Pancreas (tissue), 10 donors: ENCODE measurements at regions not wholly inside any gene's neighbourhood (a gene's known extent, or its start where the extent isn't known, plus 50 kb on each side); places are given as distances from the start of the nearest gene placed in this dataset.

Source experiments
- ATAC-seq, 4 donors: fragments of 200-7000 bp; cut with Tn5 transposase; one replicate each; pipeline versions ENCODE4 v1.8.0 to v1.9.1; 2020; ENCODE audit warnings: mild to moderate bottlenecking in 4 of 4, moderate library complexity in 4 of 4
- DNase-seq, 6 donors: peaks; one replicate each; pipeline ENCODE4 v3.0.0-alpha.2; 2020
- FAIRE-seq: peaks from 2 replicates; lab custom pipeline; 2012; peaks lifted over from hg19 to GRCh38; lab: Jason Lieb, UNC
- H3K27ac ChIP-seq, 4 donors: fragments of 200-600 bp; sonication (generic); 1 replicate in 3 of 4; 2 replicates in 1 of 4; pipeline versions ENCODE4 v1.5.0 to v1.8.0; 2020
- H3K27me3 ChIP-seq, 4 donors: fragments of 200-600 bp; one replicate each; pipeline ENCODE4 v1.8.0; 2021
- H3K36me3 ChIP-seq, 3 donors: fragments of 200-600 bp; sonication (generic) in 1 of 3; one replicate each; pipeline versions ENCODE4 v1.5.0 to v1.8.0; 2020 to 2021
- H3K4me1 ChIP-seq, 3 donors: fragments of 200-600 bp; one replicate each; pipeline ENCODE4 v1.8.0; 2021
- H3K4me3 ChIP-seq, 4 donors: fragments of 200-600 bp; sonication (generic) in 2 of 4; one replicate each; pipeline versions ENCODE4 v1.5.0 to v1.8.0; 2020 to 2021
- H3K9me3 ChIP-seq, 4 donors: fragments of 200-600 bp; one replicate each; pipeline ENCODE4 v1.8.0; 2021
- CTCF ChIP-seq, 4 donors: fragments of 200-600 bp; sonication (generic) in 3 of 4; IDR thresholded peaks; one replicate each; pipeline versions ENCODE4 v1.5.0 to v1.8.0; 2021; ENCODE audit warnings: antibody characterized with exemption in 4 of 4
- WGBS, 2 donors: extraction: QIAGEN DNeasy Blood & Tissue Kit; methylation state at CpG; one replicate each; pipeline ENCODE4 v1.1.7; 2013; 5-methylcytosine and 5-hydroxymethylcytosine counted together
- intact Hi-C, 3 donors: fragments of 100-400 bp; cut with DNase I; formaldehyde crosslinking; loops; one replicate each; pipeline versions ENCODE4 v1.11.1 to v1.14.2; 2022
- donor health status: healthy with polysubstance abuse.
- donor health status: DM: no; HTN: no; CAD: no; lungs with moderate emphysema.
- donor health status: DM: no; HTN: no; CAD: no.
- donor health status: control.
- donor health status: control.
- donor health status: Bipolar disorder and iron deficiency.
- donor health status: DM: yes; HTN: yes; CAD: no.
- donor health status: DM: no; HTN: no; CAD: no.
- donor health status: DM: no; HTN: no; CAD: no.
- donor health status: DM: yes; HTN: yes; CAD: no.

GRCh38 chr3:34015204-34016142, 217.0 kb downstream of the PDCD6IP start:
- no peaks in the 10 kb centered on the region for H3K4me1 ChIP-seq
- no peaks in the 10 kb centered on the region for H3K9me3 ChIP-seq
- H3K27me3 ChIP-seq: no peaks in the 10 kb centered on the region
- DNase-seq (no peak), ATAC-seq (no peak), FAIRE-seq (no peak)
- no peak overlapping the region for H3K27ac ChIP-seq
- TF ChIP-seq CTCF (IDR thresholded peaks at IDR 0.05): no peak
- no peaks in the 10 kb centered on the region for H3K36me3 ChIP-seq
- WGBS, 2 donors: 61 to 72% methylated on average over 9 of the region's 9 CpGs
- H3K4me3 ChIP-seq: no peak overlapping the region
- intact Hi-C loops: no loop called here

- ATAC-seq (no peak), FAIRE-seq (no peak), DNase-seq (no peak)
- TF ChIP-seq CTCF (IDR thresholded peaks at IDR 0.05): no peak
- H3K4me1 ChIP-seq: no peaks in the 10 kb centered on the region
- H3K27me3 ChIP-seq: no peaks in the 10 kb centered on the region
- no peaks in the 10 kb centered on the region for H3K9me3 ChIP-seq
- H3K36me3 ChIP-seq: no peaks in the 10 kb centered on the region
- H3K27ac ChIP-seq: no peak overlapping the region
- no peak overlapping the region for H3K4me3 ChIP-seq
- 53 to 55% methylated on average over 6 of the region's 6 CpGs for WGBS, 2 donors
- intact Hi-C loops: no loop called here
Observed at GRCh38 chr3:34016925-34017587, 218.6 kb downstream of the PDCD6IP start.

- Histone ChIP-seq H3K4me3 (no peak overlapping the region), H3K27ac (no peak overlapping the region), H3K27me3 (no peaks in the 10 kb centered on the region), H3K4me1 (no peaks in the 10 kb centered on the region), H3K36me3 (no peaks in the 10 kb centered on the region), H3K9me3 (no peaks in the 10 kb centered on the region)
- no peak for TF ChIP-seq CTCF (IDR thresholded peaks at IDR 0.05)
- DNase-seq (no peak), ATAC-seq (no peak), FAIRE-seq (no peak)
- intact Hi-C loops: no loop called here
Observed at GRCh38 chr3:34017757-34018156, 219.3 kb downstream of the PDCD6IP start.

- Histone ChIP-seq H3K27me3 (no peaks in the 10 kb centered on the region), H3K9me3 (no peaks in the 10 kb centered on the region), H3K4me1 (no peaks in the 10 kb centered on the region), H3K27ac (no peak overlapping the region), H3K36me3 (no peaks in the 10 kb centered on the region), H3K4me3 (no peak overlapping the region)
- no peak for FAIRE-seq
- 54 to 70% methylated on average over 2 of the region's 2 CpGs for WGBS, 2 donors
- no peak for ATAC-seq
- no peak for DNase-seq
- no peak for TF ChIP-seq CTCF (IDR thresholded peaks at IDR 0.05)
- intact Hi-C loops: no loop called here
Observed at GRCh38 chr3:34019158-34019557, 220.7 kb downstream of the PDCD6IP start.

GRCh38 chr3:34020170-34020569, 221.7 kb downstream of the PDCD6IP start:
- no peak for FAIRE-seq

More at GRCh38 chr3:34020170-34020569, 221.7 kb downstream of the PDCD6IP start:
- Histone ChIP-seq H3K27me3 (no peaks in the 10 kb centered on the region), H3K4me1 (no peaks in the 10 kb centered on the region), H3K4me3 (no peak overlapping the region), H3K9me3 (no peaks in the 10 kb centered on the region), H3K27ac (no peak overlapping the region), H3K36me3 (no peaks in the 10 kb centered on the region)
- ATAC-seq: no peak
- DNase-seq: no peak
- intact Hi-C loops: no loop called here
- no peak for TF ChIP-seq CTCF (IDR thresholded peaks at IDR 0.05)
